ENCODE measurements at regions not wholly inside any gene's neighbourhood (a gene's known extent, or its start where the extent isn't known, plus 50 kb on each side); places are given as distances from the start of the nearest gene placed in this dataset.

GRCh38 chr3:21801631-21802030 is 50.6 kb upstream of the ZNF385D start:
- no peak for DNase-seq
- intact Hi-C loops (cut with DNase I): no loop called here
- no peak for ATAC-seq (ENCODE audit: poor library complexity)

- intact Hi-C loops (cut with DNase I): no loop called here
- ATAC-seq (ENCODE audit: poor library complexity): peak; percentile 67
- DNase-seq: no peak
Measured at GRCh38 chr3:21803604-21804003, 52.6 kb upstream of the ZNF385D start.

GRCh38 chr3:21804330-21804729 is 53.3 kb upstream of the ZNF385D start:
- no peak for ATAC-seq (ENCODE audit: poor library complexity)
- intact Hi-C loops (cut with DNase I): no loop called here
- DNase-seq: no peak

- DNase-seq: no peak
- ATAC-seq (ENCODE audit: poor library complexity): no peak
- intact Hi-C loops (cut with DNase I): no loop called here
Measured at GRCh38 chr3:21806733-21807132, 55.7 kb upstream of the ZNF385D start.

- DNase-seq (no peak), ATAC-seq (ENCODE audit: poor library complexity) (no peak)
- intact Hi-C loops (cut with DNase I): no loop called here
Measured at GRCh38 chr3:21825684-21826083, 74.7 kb upstream of the ZNF385D start.

GRCh38 chr3:21826416-21826815 is 75.4 kb upstream of the ZNF385D start:
- ATAC-seq (ENCODE audit: poor library complexity) (no peak), DNase-seq (no peak)
- intact Hi-C loops (cut with DNase I): no loop called here

GRCh38 chr3:21830541-21830940 is 79.5 kb upstream of the ZNF385D start:
- intact Hi-C loops (cut with DNase I): no loop called here
- no peak for DNase-seq
- ATAC-seq (ENCODE audit: poor library complexity): no peak

GRCh38 chr3:21835264-21835663 is 84.3 kb upstream of the ZNF385D start:
- no peak for ATAC-seq (ENCODE audit: poor library complexity)
- intact Hi-C loops (cut with DNase I): no loop called here
- no peak for DNase-seq

GRCh38 chr3:21836227-21836626 is 85.2 kb upstream of the ZNF385D start:
- no peak for ATAC-seq (ENCODE audit: poor library complexity)
- no peak for DNase-seq
- intact Hi-C loops (cut with DNase I): no loop called here

- ATAC-seq (ENCODE audit: poor library complexity): no peak
- DNase-seq: no peak
- intact Hi-C loops (cut with DNase I): no loop called here
Measured at GRCh38 chr3:21839176-21839575, 88.2 kb upstream of the ZNF385D start.

- intact Hi-C loops (cut with DNase I): no loop called here
- ATAC-seq (ENCODE audit: poor library complexity) (peak; percentile 86), DNase-seq (no peak)
Measured at GRCh38 chr3:21839592-21839991, 88.6 kb upstream of the ZNF385D start.

- ATAC-seq (ENCODE audit: poor library complexity): no peak
- intact Hi-C loops (cut with DNase I): loop anchor here (10.0 kb wide), 1 partner anchor 92 kb away; the partner anchor contains the start of gene ZNF385D
- DNase-seq: no peak
Measured at GRCh38 chr3:21847005-21847404, 96.0 kb upstream of the ZNF385D start.

- intact Hi-C loops (cut with DNase I): no loop called here
- DNase-seq: no peak
- no peak for ATAC-seq (ENCODE audit: poor library complexity)
Measured at GRCh38 chr3:21859124-21860081, 108.4 kb upstream of the ZNF385D start.

- intact Hi-C loops (cut with DNase I): no loop called here
- ATAC-seq (ENCODE audit: poor library complexity): no peak
- DNase-seq: no peak
Measured at GRCh38 chr3:21860082-21860475, 109.1 kb upstream of the ZNF385D start.

GRCh38 chr3:21860657-21861056 is 109.6 kb upstream of the ZNF385D start:
- ATAC-seq (ENCODE audit: poor library complexity) (no peak), DNase-seq (no peak)
- intact Hi-C loops (cut with DNase I): no loop called here

GRCh38 chr3:21876782-21877181 is 125.8 kb upstream of the ZNF385D start:
- intact Hi-C loops (cut with DNase I): no loop called here
- no peak for ATAC-seq (ENCODE audit: poor library complexity)
- no peak for DNase-seq

GRCh38 chr3:21877214-21877754 is 126.3 kb upstream of the ZNF385D start:
- ATAC-seq (ENCODE audit: poor library complexity) (no peak), DNase-seq (no peak)
- intact Hi-C loops (cut with DNase I): no loop called here

- intact Hi-C loops (cut with DNase I): no loop called here
- no peak for ATAC-seq (ENCODE audit: poor library complexity)
- no peak for DNase-seq
Measured at GRCh38 chr3:21879184-21879886, 128.3 kb upstream of the ZNF385D start.

GRCh38 chr3:21888656-21889055 is 137.6 kb upstream of the ZNF385D start:
- intact Hi-C loops (cut with DNase I): no loop called here
- ATAC-seq (ENCODE audit: poor library complexity) (no peak), DNase-seq (no peak)

GRCh38 chr3:21889166-21889565 is 138.2 kb upstream of the ZNF385D start:
- intact Hi-C loops (cut with DNase I): no loop called here
- DNase-seq: no peak
- no peak for ATAC-seq (ENCODE audit: poor library complexity)
